HG03159 (cell line): ENCODE measurements at regions not wholly inside any gene's neighbourhood (a gene's known extent, or its start where the extent isn't known, plus 50 kb on each side); places are given as distances from the start of the nearest gene placed in this dataset.
"Not testable (repeated sequence)": the region's sequence is repeated elsewhere in the genome, so short reads cannot be mapped to it uniquely, and the experiment has no call there.

ENCODE experiments used
- ATAC-seq: cut with Tn5 transposase; IDR thresholded peaks from one replicate; pipeline ENCODE4 v1.9.1; 2021; ENCODE audit warnings: mild to moderate bottlenecking, moderate library complexity; ENCODE audit not compliant: unreplicated experiment

DNA sequence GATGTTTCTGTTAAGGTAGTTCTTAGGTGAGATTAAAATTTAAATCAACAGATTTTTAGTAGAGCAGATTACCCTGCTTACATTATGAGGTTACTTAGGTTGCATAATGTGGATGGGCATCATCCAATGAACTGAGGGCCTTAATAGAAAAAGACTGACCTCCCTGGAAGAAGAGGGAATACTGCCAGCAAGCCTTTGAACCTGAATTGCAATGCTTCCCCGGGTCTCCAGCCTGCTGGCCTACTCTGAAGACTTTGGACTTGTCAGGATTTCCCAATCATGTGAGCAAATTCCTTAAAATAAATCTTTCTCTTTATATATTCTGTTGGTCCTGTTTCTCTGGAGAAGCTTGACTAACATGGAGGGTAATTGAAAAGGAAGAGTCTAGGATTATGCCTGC is 542.1 kb upstream of the ARRDC3 start:
- ATAC-seq: no peak

DNA sequence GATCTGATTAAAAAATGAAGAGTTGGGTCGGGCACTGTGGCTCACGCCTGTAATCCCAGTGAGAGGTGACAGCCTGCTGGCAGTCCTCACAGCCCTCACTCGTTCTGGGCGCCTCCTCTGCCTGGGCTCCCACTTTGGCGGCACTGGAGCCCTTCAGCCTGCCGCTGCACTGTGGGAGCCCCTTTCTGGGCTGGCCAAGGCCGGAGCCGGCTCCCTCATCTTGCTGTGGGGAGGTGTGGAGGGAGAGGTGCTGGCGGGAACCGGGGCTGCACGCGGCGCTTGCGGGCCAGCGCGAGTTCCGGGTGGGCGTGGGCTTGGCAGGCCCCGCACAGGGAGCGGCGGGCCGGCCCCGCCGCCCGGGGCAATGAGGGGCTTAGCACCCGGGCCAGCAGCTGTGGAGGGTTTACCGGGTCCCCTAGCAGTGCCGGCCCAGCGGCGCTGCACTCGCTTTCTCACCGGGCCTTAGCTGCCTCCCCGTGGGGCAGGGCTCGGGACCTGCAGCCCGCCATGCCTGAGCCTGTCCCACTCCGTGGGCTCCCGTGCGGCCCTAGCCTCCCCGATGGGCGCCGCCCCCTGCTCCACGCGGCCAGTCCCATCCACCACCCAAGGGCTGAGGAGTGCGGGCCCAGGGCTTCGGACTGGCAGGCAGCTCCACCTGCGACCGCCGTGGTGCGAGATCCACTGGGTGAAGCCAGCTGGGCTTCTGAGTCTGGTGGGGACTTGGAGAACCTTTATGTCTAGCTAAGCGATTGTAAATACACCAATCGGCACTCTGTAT is 534.1 kb upstream of the ARRDC3 start:
- ATAC-seq: not testable (repeated sequence)

DNA sequence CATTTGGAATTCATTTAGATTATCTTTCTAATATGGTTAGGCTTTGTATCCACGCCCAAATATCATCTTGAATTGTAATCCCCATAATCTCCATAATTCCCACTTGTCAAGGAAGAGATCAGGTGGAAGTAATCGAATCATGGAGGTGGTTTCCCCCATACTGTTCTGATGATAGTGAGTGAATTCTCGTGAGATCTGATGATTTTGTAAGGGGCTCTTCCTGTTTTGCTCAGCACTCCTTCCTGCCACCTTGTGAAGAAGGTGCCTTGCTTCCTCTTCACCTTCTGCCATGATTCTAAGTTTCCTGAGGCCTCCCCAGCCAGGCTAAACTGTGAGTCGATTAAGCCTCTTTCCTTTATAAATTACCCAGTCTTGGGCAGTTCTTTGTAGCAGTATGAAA is 527.5 kb upstream of the ARRDC3 start:
- no peak for ATAC-seq

DNA sequence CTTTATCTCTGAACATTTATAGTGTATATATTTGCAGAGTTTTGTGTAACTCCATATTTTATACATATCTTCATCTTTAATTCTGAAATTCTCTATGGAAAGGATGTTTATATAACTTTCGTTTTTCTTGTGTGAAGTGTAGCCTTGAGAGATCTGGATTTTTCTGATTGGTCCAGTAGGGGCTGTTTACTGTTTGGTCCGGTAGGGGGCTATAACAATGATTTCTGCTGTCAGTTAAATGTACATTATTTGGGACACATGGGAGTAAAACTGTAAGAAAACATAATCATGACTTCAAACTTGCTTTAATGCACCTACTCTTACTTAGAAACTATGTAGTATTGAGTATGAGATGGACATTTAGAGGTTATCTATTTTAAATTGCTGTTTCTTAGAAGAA is 527.1 kb upstream of the ARRDC3 start:
- ATAC-seq: no peak

DNA sequence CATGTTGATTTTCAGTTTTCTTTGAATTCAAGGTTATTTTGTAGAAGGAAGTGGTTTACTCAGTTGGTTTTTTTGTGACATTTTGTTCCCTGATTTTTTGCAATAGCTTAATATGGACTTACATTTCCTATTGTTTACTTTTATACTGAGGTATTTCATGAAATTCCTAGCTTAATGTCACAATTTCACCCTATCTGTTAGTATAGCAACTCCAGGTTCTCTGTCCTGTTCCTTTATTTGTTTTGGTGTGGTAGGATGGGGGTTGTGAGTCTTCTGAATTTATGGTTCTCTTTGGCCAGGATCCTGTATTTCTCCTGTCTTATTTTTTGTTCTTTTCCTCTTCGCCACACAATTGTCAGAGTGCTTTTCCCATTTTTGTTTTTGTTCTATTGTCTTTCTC is 523.4 kb upstream of the ARRDC3 start:
- ATAC-seq: no peak

DNA sequence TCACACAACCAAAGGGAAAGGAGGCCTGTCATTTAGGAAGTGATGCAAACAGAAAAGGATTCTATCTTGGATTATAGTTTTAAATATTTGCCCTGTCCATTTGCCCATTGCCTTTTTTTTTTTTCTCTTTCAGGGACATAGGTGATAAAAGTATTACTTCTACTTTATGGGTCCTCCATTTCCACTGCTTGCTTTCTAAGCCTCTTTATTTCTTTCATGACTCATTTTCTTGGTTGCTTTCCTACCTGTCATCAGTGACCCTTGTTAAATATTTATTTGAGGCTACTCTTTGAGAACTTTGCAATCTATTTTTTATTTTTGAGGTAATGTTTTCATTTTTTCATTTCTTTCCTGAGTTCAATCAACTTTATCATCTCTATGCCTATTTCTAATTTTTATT is 522.9 kb upstream of the ARRDC3 start:
- ATAC-seq: no peak

DNA sequence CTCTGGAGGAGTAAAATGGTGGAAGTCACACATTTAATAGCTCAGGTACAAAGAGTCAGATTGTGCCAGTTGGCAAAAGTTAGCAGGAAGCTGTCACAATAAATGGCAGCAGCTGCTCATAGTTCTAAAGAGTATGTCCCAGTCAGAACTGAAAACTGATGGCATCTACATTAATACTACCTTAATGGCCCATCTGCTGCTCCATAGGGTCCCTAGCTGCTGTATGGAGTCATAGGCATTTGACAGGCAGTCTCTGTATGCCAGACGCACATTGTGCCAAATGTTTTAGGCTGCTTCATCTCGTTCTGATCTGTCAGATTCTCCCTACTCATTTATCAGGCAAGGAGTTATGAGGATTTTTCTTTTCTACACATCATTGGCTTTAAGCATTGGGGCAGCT is 515.8 kb upstream of the ARRDC3 start:
- no peak for ATAC-seq

DNA sequence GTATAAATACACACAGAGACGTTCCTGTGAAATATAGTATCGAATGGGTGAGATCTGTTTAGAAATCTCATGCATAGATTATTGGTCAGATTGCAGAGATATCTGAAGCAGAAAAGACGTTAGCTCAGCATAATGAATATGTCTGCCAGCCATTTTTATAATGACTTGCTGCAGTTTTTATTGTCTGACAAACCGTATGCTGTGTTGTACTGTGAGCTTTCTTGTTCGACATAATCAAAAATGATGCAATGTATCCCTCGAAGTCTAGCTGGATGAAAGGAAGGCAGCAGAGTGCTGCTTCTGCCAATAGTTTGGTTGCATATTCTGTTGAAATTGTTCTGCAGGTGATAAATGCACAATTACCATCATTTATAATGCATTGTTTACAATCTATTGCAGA is 514.9 kb upstream of the ARRDC3 start:
- no peak for ATAC-seq

DNA sequence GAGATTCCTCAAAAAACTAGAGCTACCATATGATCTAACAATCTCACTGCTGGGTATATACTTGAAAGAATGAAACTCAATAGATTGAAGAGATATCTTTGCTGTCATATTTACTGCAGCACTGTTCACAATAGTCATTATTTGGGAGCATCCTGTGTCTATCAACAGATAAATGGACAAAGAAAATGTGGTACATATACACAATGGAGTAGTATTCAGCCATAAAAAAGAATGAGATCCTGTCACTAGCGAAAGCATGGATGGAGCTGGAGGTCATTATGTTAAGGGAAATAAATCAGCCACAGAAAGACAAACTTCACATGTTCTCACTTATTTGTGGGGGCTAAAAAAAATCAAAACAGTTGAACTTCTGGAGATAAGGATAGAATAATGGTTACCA is 505.7 kb upstream of the ARRDC3 start:
- no peak for ATAC-seq

DNA sequence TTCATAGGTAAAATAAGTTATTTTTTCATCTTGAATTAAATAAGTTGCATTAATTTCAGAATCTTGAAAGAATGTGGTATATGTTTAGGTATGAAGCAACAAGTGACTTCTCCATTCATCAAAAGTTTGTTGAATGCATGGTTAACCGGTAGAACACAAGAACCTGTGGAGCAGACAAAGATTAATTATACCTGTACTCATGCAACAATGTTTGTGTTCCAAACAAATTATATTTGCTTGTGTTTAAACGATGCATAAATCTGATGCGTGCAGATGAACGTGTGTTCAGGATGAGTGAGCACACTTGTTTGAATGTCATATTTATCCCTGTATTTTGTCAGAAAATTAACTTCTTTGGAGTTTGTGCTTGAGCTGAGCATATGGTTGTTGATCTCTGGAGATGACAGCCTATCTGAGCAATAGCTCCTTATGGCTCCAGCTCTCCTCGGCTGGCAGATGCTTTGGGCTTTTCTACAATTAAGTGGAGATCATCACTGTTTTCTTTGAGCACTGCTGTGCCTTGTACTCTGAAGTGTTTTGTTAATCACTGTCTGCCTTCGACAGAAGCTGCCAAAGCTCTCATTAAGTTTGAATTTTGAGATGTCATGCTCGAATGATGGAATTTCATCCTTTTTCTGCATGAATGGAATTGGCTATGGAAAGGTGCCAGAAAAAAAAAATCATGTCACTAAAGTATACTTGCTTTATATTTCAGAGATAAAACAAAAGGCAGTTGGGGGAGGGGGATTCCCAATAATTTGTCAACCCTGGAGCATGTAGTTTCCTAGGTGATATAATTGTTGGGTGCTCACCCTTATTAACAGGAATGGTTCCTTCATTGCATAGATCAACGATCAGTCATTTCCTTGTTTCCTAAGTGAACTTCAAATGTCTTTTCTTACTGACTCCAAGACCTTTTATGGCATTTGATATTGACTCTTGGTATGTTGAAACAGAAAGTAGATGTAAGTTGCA is 502.5 kb upstream of the ARRDC3 start:
- ATAC-seq: no peak

DNA sequence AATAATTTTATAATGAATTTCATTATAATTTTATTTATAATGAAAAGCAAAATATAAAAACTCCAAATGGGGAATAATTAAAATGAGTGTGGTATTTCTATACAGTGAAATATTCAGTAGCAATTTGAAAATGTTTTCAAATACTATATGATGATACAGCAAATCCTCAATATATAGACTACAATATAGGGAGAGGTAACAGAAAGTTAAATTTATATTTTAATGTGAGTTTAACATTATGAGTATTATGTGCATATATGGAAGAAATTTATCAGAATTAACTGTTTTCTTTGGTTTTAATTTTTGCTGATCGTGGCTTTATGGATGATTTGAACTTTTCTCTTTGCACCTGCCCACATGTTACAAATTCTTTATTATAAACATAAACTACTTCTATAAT is 500.9 kb upstream of the ARRDC3 start:
- ATAC-seq: no peak

DNA sequence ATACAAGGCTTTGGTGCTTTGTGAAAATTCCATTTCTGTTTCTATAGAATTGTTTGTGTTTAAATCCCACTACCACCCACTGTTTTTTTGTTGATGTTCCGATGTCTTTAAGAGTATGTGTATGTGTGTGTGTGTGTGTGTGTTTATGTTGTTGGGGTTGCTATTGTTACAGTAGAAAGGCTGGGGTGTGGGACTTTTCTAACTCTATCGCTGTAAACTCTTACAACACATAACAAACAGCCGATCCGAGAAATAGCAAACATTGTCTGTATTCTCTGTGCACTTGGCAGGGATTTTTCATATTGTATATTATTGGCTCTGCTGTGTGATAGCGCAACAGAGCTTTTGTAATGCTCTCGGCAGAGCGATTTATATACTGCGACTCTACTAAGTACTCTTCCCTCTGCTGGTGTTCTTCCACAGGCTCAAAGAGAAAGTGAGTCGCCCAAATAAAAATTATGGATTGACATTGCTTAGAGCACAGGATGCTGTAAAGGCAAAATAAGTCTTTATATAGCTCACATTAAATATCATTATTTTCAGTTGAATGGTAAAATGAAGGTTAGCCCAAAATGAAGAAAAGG is 492.2 kb upstream of the ARRDC3 start:
- no peak for ATAC-seq

DNA sequence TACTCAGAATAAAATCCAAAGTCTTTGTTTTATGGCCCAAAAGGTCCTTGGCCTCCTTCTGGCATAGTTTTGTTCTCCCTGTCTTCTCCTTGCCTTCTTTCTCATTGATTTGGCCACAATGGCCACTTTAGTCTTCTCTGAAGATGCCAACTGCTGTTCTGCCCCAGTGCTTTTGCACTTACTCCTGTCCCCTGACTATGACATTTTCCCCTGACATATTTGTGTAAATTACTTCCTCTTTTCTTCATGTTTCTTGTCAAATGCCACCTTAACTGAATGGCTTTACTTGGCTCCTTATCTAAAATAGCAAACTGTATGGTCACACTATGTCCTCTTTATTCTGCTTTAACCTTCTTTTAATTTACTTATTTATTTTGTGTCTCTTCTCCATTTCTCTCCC is 484.7 kb upstream of the ARRDC3 start:
- no peak for ATAC-seq

DNA sequence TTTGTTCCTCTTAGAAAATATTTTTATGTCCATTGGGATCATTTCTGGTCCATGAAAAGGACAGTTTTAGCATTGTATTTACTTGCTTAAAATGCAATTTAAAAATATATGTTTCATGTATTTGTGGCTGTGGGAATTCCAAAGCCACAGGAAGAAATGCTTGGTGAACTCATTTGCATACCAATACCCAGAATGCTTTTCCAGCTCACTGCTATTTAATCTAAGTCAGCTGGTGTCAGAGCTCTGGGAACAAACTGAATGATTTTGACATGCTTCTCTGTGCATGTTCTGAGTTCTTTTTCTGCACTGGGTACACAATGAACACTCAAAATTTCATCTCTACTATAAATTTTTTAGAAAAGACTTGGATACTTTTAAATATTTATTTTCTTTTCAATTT is 482.8 kb upstream of the ARRDC3 start:
- ATAC-seq: no peak

DNA sequence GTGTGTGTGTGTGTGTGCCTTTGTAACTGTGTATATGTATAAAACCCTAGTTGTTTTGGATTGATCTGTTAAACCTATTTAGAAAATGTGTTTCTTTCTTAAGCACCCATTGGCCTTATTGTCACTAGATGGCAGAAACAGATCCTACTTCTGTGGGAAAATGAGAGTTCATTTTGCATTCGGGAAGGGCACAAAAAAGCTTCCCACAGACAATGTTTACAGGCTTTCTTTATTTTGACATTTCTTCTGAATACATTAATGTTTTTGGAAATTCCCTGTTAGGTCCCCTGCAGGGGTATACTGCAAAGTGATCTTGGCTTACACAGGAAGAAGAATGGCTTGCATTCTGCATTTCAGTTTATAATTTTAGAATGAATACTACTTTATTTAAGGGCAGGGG is 481.8 kb upstream of the ARRDC3 start:
- no peak for ATAC-seq

DNA sequence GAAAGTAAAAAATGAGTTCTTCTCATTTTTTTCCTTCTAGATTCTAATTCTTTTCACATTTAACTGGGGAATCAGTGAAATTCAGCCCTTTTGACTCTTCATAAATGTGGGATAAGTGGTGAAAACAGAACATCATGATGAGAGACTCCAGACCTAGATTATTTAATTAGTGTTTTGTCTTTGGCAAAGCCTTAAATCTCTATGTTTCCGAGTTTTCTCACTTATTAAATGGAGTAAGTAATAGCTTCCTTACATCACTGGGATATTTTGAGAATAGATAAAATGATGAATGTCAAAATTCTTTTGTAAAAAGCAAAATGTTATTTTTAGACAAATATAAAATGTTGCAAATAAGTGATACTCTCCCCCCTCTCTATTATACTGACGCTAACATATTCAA is 468.6 kb upstream of the ARRDC3 start:
- ATAC-seq: no peak

DNA sequence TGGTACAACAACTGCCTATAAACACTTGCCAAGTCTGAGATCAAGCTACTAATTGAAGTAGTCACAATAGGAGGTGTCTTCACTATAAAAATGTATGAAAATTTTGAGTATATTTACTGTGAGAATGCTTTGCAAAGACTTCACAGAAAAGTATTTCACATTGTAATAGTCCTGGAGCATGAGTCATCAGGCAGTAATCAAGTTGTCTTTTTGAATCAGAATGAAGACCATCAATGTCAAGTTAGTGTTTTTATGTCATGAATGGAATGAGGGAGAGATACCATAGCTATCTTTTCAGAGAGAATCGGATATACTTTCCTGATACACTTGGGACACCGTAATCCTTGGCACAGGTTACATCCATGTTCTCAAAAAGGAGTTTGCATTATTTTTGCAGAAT is 466.9 kb upstream of the ARRDC3 start:
- ATAC-seq: no peak

DNA sequence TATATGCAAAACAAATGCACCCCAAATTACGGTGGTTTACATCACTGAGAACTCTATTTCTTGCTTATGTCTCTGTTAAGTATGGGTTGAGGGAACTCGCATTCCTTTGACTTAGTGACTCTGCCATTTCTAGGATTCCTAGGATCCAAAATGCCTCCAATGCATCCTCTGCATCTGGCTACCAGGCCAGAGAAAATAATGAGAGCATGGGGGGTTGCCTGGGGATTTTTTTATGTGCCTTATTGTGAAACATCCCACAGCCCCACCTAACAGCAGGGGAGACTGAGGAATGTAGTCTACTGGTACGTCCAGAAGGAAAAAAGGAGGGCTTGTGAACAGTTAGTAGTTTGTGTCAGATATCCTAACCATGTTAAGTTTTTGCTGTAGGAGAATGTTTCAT is 466.0 kb upstream of the ARRDC3 start:
- ATAC-seq: no peak

DNA sequence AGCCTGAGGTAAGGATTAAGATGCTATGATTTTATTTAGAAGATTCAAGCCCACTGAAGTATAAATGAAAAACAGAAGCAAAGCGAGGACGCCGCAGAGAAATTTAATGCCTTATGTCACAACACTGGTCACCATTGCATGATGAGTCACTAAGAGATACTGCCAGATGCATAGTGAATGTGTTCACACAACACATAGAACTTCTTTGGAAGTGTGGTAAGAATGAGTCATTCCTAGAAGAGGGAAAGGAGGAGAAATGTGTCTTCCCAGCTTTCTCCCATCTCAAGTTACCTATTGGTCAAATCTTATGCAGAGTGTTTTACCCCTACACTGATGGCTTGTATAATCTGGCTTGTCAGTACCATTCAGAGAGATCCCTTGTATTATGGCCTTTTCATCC is 465.3 kb upstream of the ARRDC3 start:
- ATAC-seq: no peak

DNA sequence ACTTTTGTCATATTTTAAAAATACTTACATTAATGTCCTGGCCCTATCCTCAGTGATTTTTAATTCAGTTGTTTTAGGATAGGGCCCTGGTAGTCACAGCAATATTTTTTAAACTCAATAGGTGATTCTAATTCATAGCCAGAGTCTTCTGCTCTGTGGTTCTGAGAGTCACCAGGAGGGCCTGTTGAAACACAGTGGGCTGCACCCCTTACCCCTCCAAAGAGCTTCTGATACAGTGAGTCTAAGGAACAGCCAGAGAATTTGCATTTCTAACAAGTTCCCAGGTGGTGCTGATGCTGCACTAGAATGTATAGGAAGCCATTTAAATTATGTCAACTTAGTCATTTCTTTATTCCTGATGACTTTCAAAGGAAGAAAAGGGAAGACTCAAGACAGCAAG is 458.3 kb upstream of the ARRDC3 start:
- no peak for ATAC-seq

DNA sequence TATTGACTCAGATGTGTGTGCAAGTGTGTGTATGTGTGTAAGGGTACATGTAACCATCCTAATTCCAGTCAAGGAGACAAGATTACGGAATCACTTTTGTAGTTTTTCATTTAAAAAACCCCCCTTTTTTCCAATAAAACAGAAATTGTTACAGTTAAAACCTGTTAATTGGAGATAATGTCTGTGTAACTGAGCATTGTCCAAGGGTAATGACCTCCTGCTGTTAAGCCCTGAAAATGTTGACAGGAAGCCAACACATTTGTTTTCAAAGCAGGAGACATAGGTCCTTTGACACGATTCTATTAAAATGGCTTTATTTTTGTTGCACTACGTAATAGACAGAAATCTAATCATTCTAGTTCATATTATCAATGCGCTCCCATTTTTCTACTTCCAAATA is 457.3 kb upstream of the ARRDC3 start:
- ATAC-seq: no peak

DNA sequence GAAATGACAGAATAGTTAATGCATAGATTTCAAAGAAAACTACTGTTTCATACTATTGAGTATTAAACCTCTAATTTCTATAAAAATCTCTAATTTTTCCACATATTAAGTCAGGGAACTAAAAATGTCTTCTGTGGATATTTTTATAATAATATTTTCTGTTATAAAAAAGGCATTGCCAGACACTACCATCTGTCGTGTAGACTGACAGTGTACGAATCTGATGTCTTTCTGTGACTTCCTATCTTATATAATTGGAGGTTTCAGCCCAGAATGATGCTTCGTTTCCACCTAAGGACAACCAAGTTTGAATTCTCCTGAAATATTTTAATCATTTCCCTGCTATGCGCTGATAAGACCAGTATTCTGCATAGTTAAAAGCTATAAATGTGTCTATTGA is 456.6 kb upstream of the ARRDC3 start:
- ATAC-seq: no peak
